IMR-90 (cell line): ENCODE measurements at regions not wholly inside any gene's neighbourhood (a gene's known extent, or its start where the extent isn't known, plus 50 kb on each side); places are given as distances from the start of the nearest gene placed in this dataset.

Experiments used
- ATAC-seq: fragments of 200-7000 bp; cut with Tn5 transposase; 2 replicates; pipeline ENCODE4 v1.9.1; 2020; ENCODE audit warnings: low read depth, mild to moderate bottlenecking, moderate library complexity
- BruUV-seq: library from RNA; stranded (reverse); fragments of 400-500 nt; replicated peaks from 2 replicates; lab custom pipeline; 2021; lab: Mats Ljungman, UMichigan
- CTCF ChIA-PET: fragments of 300-600 bp; formaldehyde crosslinking; extraction: SDS; loops from one replicate; lab custom pipeline; 2021; ENCODE audit warnings: antibody characterized with exemption; lab: Yijun Ruan, JAX
- POLR2A ChIA-PET: fragments of 300-600 bp; sonication (Branson Sonifier 250); formaldehyde crosslinking; loops from one replicate; lab custom pipeline; 2022; ENCODE audit warnings: antibody characterized with exemption; ENCODE audit not compliant: unreplicated experiment; lab: Charles Lee
- DNase-seq: peaks from one replicate; pipeline ENCODE4 v3.0.0; 2013
- H2AFZ ChIP-seq: replicated peaks from 2 replicates; pipeline ENCODE3; 2013; ENCODE audit warnings: low read length, mild to moderate bottlenecking; ENCODE audit not compliant: poor library complexity
- H2AK5ac ChIP-seq: 2 replicates; pipeline ENCODE4 v1.6.1; 2013; ENCODE audit warnings: low read depth, low read length, inconsistent platforms
- H2AK9ac ChIP-seq: replicated peaks from 2 replicates; pipeline ENCODE3; 2013; ENCODE audit warnings: mild to moderate bottlenecking, low read depth, low read length, moderate library complexity; ENCODE audit not compliant: poor library complexity
- H2BK120ac ChIP-seq: 2 replicates; pipeline ENCODE4 v1.6.1; 2013; ENCODE audit warnings: low read depth, low read length, inconsistent platforms
- H2BK15ac ChIP-seq: 3 replicates; pipeline ENCODE4 v1.6.1; 2013; ENCODE audit warnings: low read depth, low read length, inconsistent platforms
- H2BK20ac ChIP-seq: 2 replicates; pipeline ENCODE4 v1.6.1; 2013; ENCODE audit warnings: low read depth, mild to moderate bottlenecking, inconsistent platforms, low read length, moderate library complexity
- H2BK5ac ChIP-seq: 2 replicates; pipeline ENCODE4 v1.6.1; 2013; ENCODE audit warnings: mild to moderate bottlenecking, low read depth, low read length, inconsistent platforms; ENCODE audit not compliant: poor library complexity, severe bottlenecking
- H3K14ac ChIP-seq: replicated peaks from 2 replicates; pipeline ENCODE4 v1.6.1; 2013; ENCODE audit warnings: low read depth, low read length, inconsistent platforms
- H3K18ac ChIP-seq: 2 replicates; pipeline ENCODE4 v1.6.1; 2013; ENCODE audit warnings: low read depth, low read length, control low read depth
- H3K23ac ChIP-seq: 2 replicates; pipeline ENCODE4 v1.6.1; 2013; ENCODE audit warnings: low read depth, low read length, inconsistent platforms
- H3K27ac ChIP-seq: 2 replicates; pipeline ENCODE4 v1.5.1; 2013; ENCODE audit warnings: mild to moderate bottlenecking, control low read depth, low read length; ENCODE audit not compliant: insufficient read depth
- H3K27me3 ChIP-seq: 2 replicates; pipeline ENCODE4 v1.6.1; 2013; ENCODE audit warnings: low read length; ENCODE audit not compliant: control insufficient read depth, insufficient read depth
- H3K36me3 ChIP-seq: 2 replicates; pipeline ENCODE4 v1.6.1; 2013; ENCODE audit warnings: low read length, mixed read lengths; ENCODE audit not compliant: control insufficient read depth, insufficient read depth
- H3K4ac ChIP-seq: 2 replicates; pipeline ENCODE4 v1.6.1; 2013; ENCODE audit warnings: low read depth, low read length, inconsistent platforms
- H3K4me1 ChIP-seq: 2 replicates; pipeline ENCODE4 v1.6.1; 2013; ENCODE audit warnings: low read length, mixed read lengths; ENCODE audit not compliant: control insufficient read depth, insufficient read depth
- H3K4me2 ChIP-seq: 2 replicates; pipeline ENCODE4 v1.6.1; 2013; ENCODE audit warnings: low read depth, mild to moderate bottlenecking, control low read depth, low read length, moderate library complexity
- H3K4me3 ChIP-seq: 2 replicates; pipeline ENCODE4 v1.5.1; 2013; ENCODE audit warnings: low read depth, mild to moderate bottlenecking, control low read depth, low read length, moderate library complexity; ENCODE audit not compliant: insufficient read depth
- H3K56ac ChIP-seq: 2 replicates; pipeline ENCODE4 v1.6.1; 2013; ENCODE audit warnings: low read length, inconsistent platforms; ENCODE audit not compliant: insufficient read depth; ENCODE audit errors: extremely low read depth
- H3K79me1 ChIP-seq, 2 experiments: 2 replicates each; pipeline ENCODE4 v1.6.1; 2013; ENCODE audit warnings: low read length in 2 of 2, inconsistent platforms in 1 of 2, low read depth in 1 of 2
- H3K9ac ChIP-seq: 2 replicates; pipeline ENCODE4 v1.6.1; 2013; ENCODE audit warnings: low read depth, low read length, control low read depth
- H3K9me1 ChIP-seq: 2 replicates; pipeline ENCODE4 v1.6.1; 2013; ENCODE audit warnings: low read length, inconsistent platforms; ENCODE audit not compliant: insufficient read depth
- H3K9me3 ChIP-seq: 2 replicates; pipeline ENCODE4 v1.6.1; 2013; ENCODE audit warnings: low read length; ENCODE audit not compliant: control insufficient read depth, insufficient read depth
- H4K20me1 ChIP-seq: 2 replicates; pipeline ENCODE4 v1.6.1; 2013; ENCODE audit warnings: low read length, inconsistent platforms; ENCODE audit not compliant: insufficient read depth
- H4K5ac ChIP-seq: 2 replicates; pipeline ENCODE4 v1.6.1; 2013; ENCODE audit warnings: mild to moderate bottlenecking, low read depth, low read length, control low read depth
- H4K8ac ChIP-seq, 2 experiments: 2 replicates each; pipeline ENCODE4 v1.6.1; 2013; ENCODE audit warnings: low read depth in 2 of 2, low read length in 2 of 2, control low read depth in 1 of 2, inconsistent platforms in 1 of 2
- H4K91ac ChIP-seq: 2 replicates; pipeline ENCODE4 v1.6.1; 2013; ENCODE audit warnings: low read depth, low read length, inconsistent platforms; ENCODE audit not compliant: insufficient read depth
- CEBPB ChIP-seq: IDR thresholded peaks from 2 replicates; pipeline ENCODE4 v1.6.1; 2012; ENCODE audit warnings: low read depth, low read length, improper control_type of control experiment
- FOS ChIP-seq: fragments of 150-350 bp; IDR thresholded peaks from 2 replicates; pipeline ENCODE4 v1.6.1; 2016; ENCODE audit warnings: low read depth, low read length
- MAFK ChIP-seq: IDR thresholded peaks from 2 replicates; pipeline ENCODE4 v1.6.1; 2012; ENCODE audit warnings: low read depth, low read length, improper control_type of control experiment
- MXI1 ChIP-seq: IDR thresholded peaks from 2 replicates; pipeline ENCODE4 v1.6.1; 2012; ENCODE audit warnings: low read depth, mild to moderate bottlenecking, low read length, moderate library complexity, borderline replicate concordance
- NFE2L2 ChIP-seq: fragments of 150-350 bp; IDR thresholded peaks from 2 replicates; pipeline ENCODE4 v1.6.1; 2016; ENCODE audit warnings: low read depth, mild to moderate bottlenecking, low read length
- RAD21 ChIP-seq: IDR thresholded peaks from 2 replicates; pipeline ENCODE4 v1.6.1; 2012; ENCODE audit warnings: low read length, improper control_type of control experiment
- RFX5 ChIP-seq: IDR thresholded peaks from 2 replicates; pipeline ENCODE4 v1.8.0; 2012; ENCODE audit warnings: low read depth, mild to moderate bottlenecking, low read length, moderate library complexity
- WGBS, 2 experiments: methylation state at CpG; one replicate each; pipeline versions ENCODE4 v1.1.5 to v1.1.7; 2013; ENCODE audit warnings: missing lambda C conversion rate in 2 of 2; ENCODE audit not compliant: insufficient read length in 1 of 2; ENCODE audit errors: extremely low coverage in 2 of 2; 5-methylcytosine and 5-hydroxymethylcytosine counted together
- dilution Hi-C: fragments of 300-500 bp; cut with HindIII; formaldehyde crosslinking; loops from one replicate; pipeline ENCODE4 v1.14.3; 2018; ENCODE audit warnings: low sequenced_read_pairs; ENCODE audit not compliant: unreplicated experiment
- in situ Hi-C: fragments of 300-500 bp; cut with MboI; formaldehyde crosslinking; loops from 3 replicates; pipeline ENCODE4 v1.14.3; 2019; ENCODE audit warnings: low sequenced_read_pairs, inconsistent platforms, mixed read lengths
- intact Hi-C: fragments of 100-400 bp; cut with micrococcal nuclease; formaldehyde crosslinking; loops from 2 replicates; pipeline ENCODE4 v1.10.0; 2022

GRCh38 chr4:126738926-126739325, 893.8 kb upstream of the INTU start:
- CTCF ChIA-PET, result no interaction called here
- POLR2A ChIA-PET, result no interaction called here
- Histone ChIP-seq H3K4me1 (no peaks in the 10 kb centered on the region), H2BK5ac (no peak overlapping the region), H3K4me2 (no peak overlapping the region), H3K14ac (no peak overlapping the region), H3K9me1 (no peaks in the 10 kb centered on the region), H3K4ac (no peak overlapping the region), H4K8ac (no peak overlapping the region), H2BK15ac (no peak overlapping the region), H2BK120ac (no peak overlapping the region), H2AK9ac (no peak overlapping the region), H3K23ac (no peak overlapping the region), H3K9ac (no peak overlapping the region), H2BK20ac (no peak overlapping the region), H4K5ac (no peak overlapping the region), H3K9me3 (no peaks in the 10 kb centered on the region), H3K79me1 (no peaks in the 10 kb centered on the region), H3K27ac (no peak overlapping the region), H2AFZ (no peak overlapping the region), H3K18ac (no peak overlapping the region), H3K27me3 (no peaks in the 10 kb centered on the region), H4K20me1 (no peaks in the 10 kb centered on the region), H2AK5ac (no peak overlapping the region), H3K56ac (no peak overlapping the region), H4K91ac (no peak overlapping the region), H3K36me3 (no peaks in the 10 kb centered on the region), H3K4me3 (no peak overlapping the region)
- peak; percentile 61 for DNase-seq
- BruUV-seq, result no TSS peak
- in situ Hi-C loops, result no loop called here
- TF ChIP-seq FOS, result no peak
- TF ChIP-seq RAD21, result no peak
- TF ChIP-seq RFX5, result no peak
- no peak for TF ChIP-seq CEBPB
- TF ChIP-seq MXI1, result no peak
- no peak for TF ChIP-seq MAFK
- no peak for TF ChIP-seq NFE2L2
- dilution Hi-C loops, result no loop called here
- intact Hi-C loops, result no loop called here
- WGBS, 2 experiments, result no CpG with 5 or more reads among the region's 1 CpG
- ATAC-seq, result no peak
